Activated B cell treated with CpG ODN at 0.5 μM for 24 hours (primary cell): ENCODE measurements at regions not wholly inside any gene's neighbourhood (a gene's known extent, or its start where the extent isn't known, plus 50 kb on each side); places are given as distances from the start of the nearest gene placed in this dataset.

Experiments
- ATAC-seq: fragments of 200-7000 bp; cut with Tn5 transposase; one replicate; pipeline ENCODE4 v1.10.0; 2021; ENCODE audit warnings: low read depth, mild to moderate bottlenecking, moderate library complexity
- CTCF ChIA-PET: fragments of 350-600 bp; sonication (Branson Sonifier 250); formaldehyde crosslinking; loops from one replicate; lab custom pipeline; 2021; ENCODE audit warnings: antibody characterized with exemption; lab: Charles Lee
- POLR2A ChIA-PET: fragments of 350-600 bp; sonication (Branson Sonifier 250); formaldehyde crosslinking; loops from one replicate; lab custom pipeline; 2021; ENCODE audit warnings: antibody characterized with exemption; lab: Charles Lee
- DNase-seq: peaks from one replicate; pipeline ENCODE4 v3.0.0; 2022
- H3K27ac Mint-ChIP-seq: one replicate; pipeline ENCODE4 v1.8.0; 2020; ENCODE audit warnings: mixed read lengths
- H3K27me3 Mint-ChIP-seq: one replicate; pipeline ENCODE4 v1.8.0; 2021; ENCODE audit warnings: mixed read lengths
- H3K36me3 Mint-ChIP-seq: one replicate; pipeline ENCODE4 v1.8.0; 2021; ENCODE audit warnings: low read depth, mixed read lengths
- H3K4me1 Mint-ChIP-seq: one replicate; pipeline ENCODE4 v1.8.0; 2021; ENCODE audit warnings: mixed read lengths
- H3K4me3 Mint-ChIP-seq: one replicate; pipeline ENCODE4 v1.8.0; 2020; ENCODE audit warnings: mild to moderate bottlenecking, mixed read lengths
- H3K9me3 Mint-ChIP-seq: one replicate; pipeline ENCODE4 v1.8.0; 2020; ENCODE audit warnings: mixed read lengths
- CTCF ChIP-seq: fragments of 200-600 bp; IDR thresholded peaks from one replicate; pipeline ENCODE4 v1.8.0; 2022; ENCODE audit warnings: antibody characterized with exemption, mild to moderate bottlenecking
- intact Hi-C: fragments of 100-400 bp; cut with micrococcal nuclease; formaldehyde crosslinking; loops from one replicate; pipeline ENCODE4 v1.15.1; 2024

GRCh38 chr3:18892047-18892446, 256.3 kb upstream of the KCNH8 start:
- no peak for ATAC-seq

DNA sequence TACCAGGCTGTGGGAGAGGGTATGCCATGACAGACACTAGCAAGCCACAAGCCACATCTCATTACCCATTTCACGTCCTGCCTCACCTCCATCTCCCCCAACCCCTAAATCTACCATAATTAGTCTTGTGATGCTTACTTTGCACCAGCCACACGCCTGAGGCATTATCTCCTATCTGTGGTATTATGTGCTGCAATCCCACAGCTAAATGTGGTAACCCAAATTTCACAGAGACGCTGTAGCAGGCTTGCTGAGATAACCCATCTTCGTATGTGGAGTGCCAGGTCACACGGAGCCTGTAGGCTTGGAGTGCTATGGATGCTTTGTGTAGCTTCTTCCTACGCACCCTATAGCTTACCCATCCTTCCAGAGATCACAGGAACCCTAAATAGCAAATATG, 256.7 kb upstream of the KCNH8 start:
- POLR2A ChIA-PET: no interaction called here
- Mint-ChIP-seq H3K4me3 (no peak overlapping the region), H3K27ac (no peak overlapping the region), H3K36me3 (no peaks in the 10 kb centered on the region), H3K27me3 (peaks cover 3% of the 10 kb centered on the region), H3K9me3 (no peaks in the 10 kb centered on the region), H3K4me1 (no peaks in the 10 kb centered on the region)
- ATAC-seq (no peak), DNase-seq (no peak)
- CTCF ChIA-PET: no interaction called here
- no peak for TF ChIP-seq CTCF
- intact Hi-C loops: no loop called here

More at GRCh38 chr3:18892047-18892446, 256.3 kb upstream of the KCNH8 start:
- Mint-ChIP-seq H3K4me3 (no peak overlapping the region), H3K4me1 (no peaks in the 10 kb centered on the region), H3K27me3 (peaks cover 3% of the 10 kb centered on the region), H3K9me3 (no peaks in the 10 kb centered on the region), H3K27ac (no peak overlapping the region), H3K36me3 (no peaks in the 10 kb centered on the region)
- TF ChIP-seq CTCF: no peak
- ChIA-PET CTCF (no interaction called here), POLR2A (no interaction called here)
- no peak for DNase-seq
- intact Hi-C loops: no loop called here

GRCh38 chr3:18890449-18890848, 257.9 kb upstream of the KCNH8 start:
- no peak overlapping the region for H3K4me3 Mint-ChIP-seq
- no peak for DNase-seq
- peaks cover 3% of the 10 kb centered on the region for H3K27me3 Mint-ChIP-seq
- no peak for TF ChIP-seq CTCF
- H3K36me3 Mint-ChIP-seq: no peaks in the 10 kb centered on the region
- H3K9me3 Mint-ChIP-seq: no peaks in the 10 kb centered on the region
- intact Hi-C loops: no loop called here
- no peaks in the 10 kb centered on the region for H3K4me1 Mint-ChIP-seq
- ATAC-seq: no peak
- ChIA-PET POLR2A (no interaction called here), CTCF (no interaction called here)
- H3K27ac Mint-ChIP-seq: no peak overlapping the region

GRCh38 chr3:18888819-18889218, 259.5 kb upstream of the KCNH8 start:
- intact Hi-C loops: no loop called here
- TF ChIP-seq CTCF: no peak

GRCh38 chr3:18888370-18888769, 259.9 kb upstream of the KCNH8 start:
- intact Hi-C loops: no loop called here
- POLR2A ChIA-PET: no interaction called here
- no peak for TF ChIP-seq CTCF

More at GRCh38 chr3:18888819-18889218, 259.5 kb upstream of the KCNH8 start:
- no peak for DNase-seq
- no peak overlapping the region for H3K27ac Mint-ChIP-seq
- H3K9me3 Mint-ChIP-seq: no peaks in the 10 kb centered on the region
- H3K36me3 Mint-ChIP-seq: no peaks in the 10 kb centered on the region
- ChIA-PET CTCF (no interaction called here), POLR2A (no interaction called here)
- no peaks in the 10 kb centered on the region for H3K4me1 Mint-ChIP-seq
- no peak overlapping the region for H3K4me3 Mint-ChIP-seq
- H3K27me3 Mint-ChIP-seq: peaks cover 3% of the 10 kb centered on the region
- ATAC-seq: no peak

More at GRCh38 chr3:18888370-18888769, 259.9 kb upstream of the KCNH8 start:
- H3K27ac Mint-ChIP-seq: no peak overlapping the region
- no peaks in the 10 kb centered on the region for H3K36me3 Mint-ChIP-seq
- H3K9me3 Mint-ChIP-seq: no peaks in the 10 kb centered on the region
- H3K4me1 Mint-ChIP-seq: no peaks in the 10 kb centered on the region
- no peak overlapping the region for H3K4me3 Mint-ChIP-seq
- ATAC-seq: no peak
- H3K27me3 Mint-ChIP-seq: peaks cover 3% of the 10 kb centered on the region
- DNase-seq: no peak
- CTCF ChIA-PET: no interaction called here
